ENCODE measurements at regions not wholly inside any gene's neighbourhood (a gene's known extent, or its start where the extent isn't known, plus 50 kb on each side); places are given as distances from the start of the nearest gene placed in this dataset.
"Not testable (repeated sequence)": the region's sequence is repeated elsewhere in the genome, so short reads cannot be mapped to it uniquely, and the experiment has no call there.

DNA sequence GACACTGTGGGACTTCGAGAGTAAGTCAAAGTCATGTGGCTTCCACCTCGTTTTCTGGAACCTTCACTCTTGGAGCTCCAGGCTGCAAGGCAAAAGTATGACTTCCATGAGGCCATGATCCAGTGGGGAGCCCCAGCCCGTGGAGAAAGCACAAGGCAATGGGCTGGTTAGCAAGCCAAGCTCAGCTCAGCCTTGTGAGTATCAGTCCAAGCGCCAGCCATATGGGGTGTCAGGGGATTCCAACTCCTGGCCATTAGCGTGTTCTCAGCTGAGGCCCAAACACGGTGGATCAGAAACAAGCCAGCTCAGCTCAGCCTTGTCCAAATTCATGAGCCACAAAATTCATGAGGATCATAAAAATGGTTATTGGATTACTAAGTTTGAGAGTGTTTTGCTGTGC lies 261.0 kb downstream of the RHOU start:
- DNase-seq = no peak

DNA sequence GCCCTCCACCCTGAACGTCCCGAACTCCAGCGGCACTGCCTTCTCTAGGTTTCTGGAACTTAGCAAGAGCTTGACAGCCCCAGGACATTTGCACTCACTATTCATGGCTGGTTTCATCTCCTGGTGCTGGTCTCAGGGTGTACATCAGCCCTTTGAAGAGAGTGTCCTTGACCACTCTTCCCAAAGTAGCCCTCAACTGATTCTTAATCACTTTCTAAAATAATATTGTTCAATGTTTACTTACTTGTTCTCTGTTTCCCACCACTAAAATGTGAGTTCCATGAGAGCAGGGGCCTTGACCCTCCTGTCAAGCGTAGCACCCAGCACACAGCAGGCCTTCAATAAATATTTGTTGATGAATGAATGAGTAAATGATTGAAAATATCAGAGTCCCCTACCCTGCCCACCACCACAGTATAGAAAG lies 262.5 kb downstream of the RHOU start:
- DNase-seq = no peak

DNA sequence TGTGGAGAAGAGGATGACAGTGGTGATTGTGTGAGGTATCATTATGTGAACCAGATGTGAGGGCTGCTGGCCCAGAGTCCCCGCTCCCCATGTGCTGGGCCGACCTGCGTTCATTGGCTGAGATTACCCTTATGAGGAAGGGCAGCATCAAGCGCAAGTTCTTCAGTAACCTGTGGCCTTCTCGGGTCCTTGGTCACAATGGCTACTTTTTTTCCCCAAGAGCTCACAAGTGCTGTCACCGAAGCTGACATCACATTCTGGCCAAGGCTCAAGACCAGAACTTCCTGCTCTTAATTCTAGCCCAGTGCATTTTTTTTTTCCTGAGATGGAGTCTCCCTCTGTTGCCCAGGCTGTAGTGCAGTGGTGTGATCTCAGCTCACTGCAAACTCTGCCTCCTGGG lies 262.9 kb downstream of the RHOU start:
- no peak for DNase-seq

DNA sequence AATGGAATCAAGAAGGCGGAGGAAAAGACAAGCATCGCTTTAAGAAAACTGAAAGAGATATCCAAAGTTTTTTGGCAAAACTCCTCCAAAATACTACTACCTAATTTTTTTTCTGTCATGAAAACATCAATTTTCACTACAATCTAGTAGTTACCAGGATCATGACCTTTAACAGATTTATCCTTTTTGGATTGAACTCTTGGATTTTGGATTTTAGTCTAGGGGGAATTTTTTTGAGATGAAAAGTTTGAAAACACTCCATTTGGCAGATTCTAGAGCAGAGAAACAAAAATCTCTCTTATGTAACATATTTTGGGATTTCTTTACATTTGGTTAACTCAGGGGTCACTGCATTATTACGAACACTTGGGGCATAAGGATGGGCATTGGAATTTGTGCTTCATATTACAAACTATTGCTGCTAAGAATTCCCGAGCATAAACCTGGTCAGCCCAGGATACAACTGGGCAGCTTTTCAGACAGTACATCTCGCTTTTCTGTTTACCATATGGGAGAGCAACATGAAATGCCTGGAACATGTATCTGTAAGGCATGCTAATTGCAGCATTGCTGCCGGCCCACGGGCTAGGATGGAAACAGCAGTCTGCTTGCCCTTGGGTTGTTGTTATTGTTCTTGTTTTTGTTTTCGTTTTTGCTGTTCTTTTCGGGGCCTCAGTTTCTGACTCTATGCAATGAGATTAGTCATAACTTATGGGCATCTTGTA lies 264.3 kb downstream of the RHOU start:
- no peak for DNase-seq

DNA sequence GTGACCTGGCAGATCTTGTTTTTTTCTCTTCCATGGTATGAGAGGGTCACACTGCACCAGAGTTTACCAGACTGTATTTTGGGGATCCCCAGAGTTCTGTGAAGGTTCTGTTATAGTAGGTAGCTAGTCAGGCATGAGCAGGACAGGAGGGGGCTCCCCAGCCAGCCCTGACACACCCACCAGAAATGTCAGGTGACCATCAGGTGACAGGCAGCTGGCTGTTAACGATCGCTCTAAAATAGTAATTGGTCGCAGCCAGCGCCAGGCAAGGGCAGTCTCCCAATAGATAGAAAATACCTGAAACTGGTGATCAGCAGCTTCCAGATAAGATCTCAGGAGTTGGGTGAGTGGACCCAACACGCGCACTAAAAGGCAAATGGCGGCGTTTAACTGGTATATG lies 264.9 kb downstream of the RHOU start:
- no peak for DNase-seq

DNA sequence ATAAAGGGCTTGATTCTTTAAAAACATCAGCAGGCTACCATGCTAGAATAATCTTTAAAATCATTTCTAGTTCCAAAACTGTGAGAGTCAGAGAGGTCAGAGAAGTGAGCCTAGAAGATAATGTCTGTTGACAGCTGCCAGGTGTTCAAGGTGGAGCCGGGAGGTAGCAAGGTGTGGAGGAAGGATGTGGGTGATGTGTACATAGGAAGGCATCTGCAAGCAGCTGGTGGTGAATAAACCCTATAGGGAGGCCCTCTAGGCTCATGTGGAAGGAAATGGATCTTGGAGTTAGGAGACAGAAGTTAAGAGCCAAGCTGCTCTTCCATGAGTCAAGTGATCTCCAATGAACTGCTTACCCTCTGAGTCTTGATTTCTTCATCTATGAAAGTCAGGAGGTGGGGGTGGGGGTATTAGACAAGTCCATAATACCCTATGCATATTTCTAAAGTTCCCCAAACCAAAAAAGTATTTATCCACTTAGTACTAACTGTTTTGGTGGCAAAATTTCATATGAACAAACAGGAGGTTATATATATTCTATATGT lies 266.3 kb downstream of the RHOU start:
- DNase-seq = no peak

DNA sequence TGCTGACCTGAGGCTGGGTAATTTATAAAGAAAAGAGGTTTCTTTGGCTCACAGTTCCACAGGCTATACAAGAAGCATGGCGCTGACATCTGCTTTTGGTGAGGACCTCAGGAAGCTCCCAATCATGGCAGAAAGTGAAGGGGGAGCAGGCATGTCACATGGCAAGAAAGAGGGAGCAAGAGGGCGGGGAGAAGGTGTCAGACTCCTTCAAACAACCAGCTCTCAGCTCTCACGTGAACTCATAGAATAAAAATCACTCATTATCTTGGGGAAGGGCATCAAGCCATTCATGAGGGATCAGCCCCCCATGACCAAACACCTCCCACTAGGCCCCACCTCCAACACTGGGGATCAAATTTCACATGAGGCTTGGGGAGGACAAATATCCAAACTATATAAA lies 266.8 kb downstream of the RHOU start:
- no peak for DNase-seq

DNA sequence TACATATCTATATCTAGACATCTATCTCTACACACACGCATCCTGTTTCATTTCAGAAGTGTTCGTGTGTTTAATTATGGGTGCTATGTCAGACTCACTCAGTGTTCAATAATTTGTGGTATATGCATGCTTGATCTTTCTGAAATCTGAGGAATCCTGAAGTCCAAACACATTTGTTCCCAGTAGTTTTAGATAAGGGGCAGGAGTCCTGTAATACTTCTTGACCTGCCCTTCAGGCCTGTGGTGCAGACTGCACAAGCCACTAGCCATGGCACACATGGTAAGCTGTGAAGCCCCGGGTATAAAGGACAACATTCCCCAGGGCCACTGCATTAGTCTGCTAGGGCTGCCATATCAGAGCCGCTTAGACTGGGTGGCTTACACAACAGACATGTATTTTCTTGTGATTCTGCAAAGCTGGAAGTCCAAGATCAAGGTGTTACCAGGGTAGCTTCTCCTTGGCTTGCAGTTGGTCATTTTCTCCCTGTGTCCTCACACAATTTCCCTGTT lies 267.2 kb downstream of the RHOU start:
- DNase-seq = no peak

DNA sequence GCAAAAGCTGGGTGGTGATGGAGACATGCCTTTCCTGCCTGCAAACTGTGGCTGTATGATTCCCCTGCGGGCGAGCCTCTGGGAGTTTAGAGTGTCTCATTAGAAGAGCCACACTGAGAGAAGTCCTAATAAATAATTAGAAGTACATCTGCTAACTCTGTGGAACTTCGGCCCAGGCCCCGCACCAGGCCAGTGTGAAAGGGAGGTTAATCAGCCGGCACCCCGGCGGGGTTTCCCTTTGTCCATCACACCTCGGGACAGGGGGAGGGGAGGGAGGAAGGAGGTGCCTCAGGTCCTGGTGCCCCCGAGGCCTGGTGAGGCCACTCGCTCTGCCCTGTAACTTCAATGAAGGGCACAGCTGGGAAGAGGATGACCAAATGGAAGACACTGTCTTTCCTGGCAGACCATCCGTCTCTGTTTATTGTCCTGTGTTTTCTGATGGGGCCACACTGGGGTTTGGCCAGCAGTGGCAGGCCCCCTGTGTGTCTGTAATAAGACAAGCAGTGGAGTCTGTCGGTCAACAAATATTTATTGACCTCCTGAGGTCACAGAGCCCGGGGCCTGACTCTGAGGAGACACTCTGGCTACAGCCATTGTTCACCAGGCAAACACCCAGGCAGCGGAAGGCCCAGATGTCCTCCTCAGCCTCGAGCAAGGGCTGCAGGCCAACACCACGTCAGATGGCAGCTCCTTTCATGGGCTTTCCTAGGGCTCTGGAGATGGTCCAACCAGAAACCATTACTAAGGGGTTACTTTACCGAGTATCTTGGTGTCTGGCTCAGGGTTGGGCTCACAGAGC lies 267.5 kb upstream of the RAB4A start:
- no peak for DNase-seq

DNA sequence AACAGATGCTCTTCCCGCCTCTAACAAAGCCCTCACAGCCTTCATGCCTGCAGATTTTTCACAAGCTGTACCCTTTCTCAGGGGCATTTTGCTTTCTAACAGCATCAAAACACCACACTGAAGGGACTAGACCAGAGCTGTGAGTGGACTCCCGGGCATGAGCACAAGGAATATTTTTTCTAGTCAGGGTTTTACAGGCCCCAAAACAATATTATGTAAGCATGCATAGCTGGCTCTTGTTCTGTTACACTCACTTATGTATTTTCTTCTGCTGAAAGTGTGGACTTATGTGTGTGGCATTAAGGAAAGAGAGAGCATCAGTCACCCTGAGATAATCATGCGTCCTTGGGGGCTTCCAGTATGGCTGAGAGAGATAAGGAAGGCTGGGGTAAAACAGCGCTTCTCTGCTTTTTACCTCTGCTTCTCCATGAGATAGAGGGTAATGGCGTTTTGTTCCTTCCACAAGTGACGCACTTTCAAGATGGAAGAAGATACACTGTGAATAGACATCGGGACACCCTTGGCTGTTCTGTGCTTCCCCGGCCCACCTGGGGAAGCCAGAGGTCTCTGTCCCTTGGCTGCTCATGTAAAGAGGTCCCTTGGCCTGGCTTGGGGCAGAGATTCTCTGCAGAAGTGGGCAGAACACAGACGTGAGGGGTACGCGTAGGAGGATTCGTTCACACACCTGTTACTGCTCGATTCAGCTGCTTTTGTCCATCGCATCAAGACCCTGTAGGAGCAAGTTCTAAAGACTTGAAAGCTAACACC lies 266.7 kb upstream of the RAB4A start:
- no peak for DNase-seq

DNA sequence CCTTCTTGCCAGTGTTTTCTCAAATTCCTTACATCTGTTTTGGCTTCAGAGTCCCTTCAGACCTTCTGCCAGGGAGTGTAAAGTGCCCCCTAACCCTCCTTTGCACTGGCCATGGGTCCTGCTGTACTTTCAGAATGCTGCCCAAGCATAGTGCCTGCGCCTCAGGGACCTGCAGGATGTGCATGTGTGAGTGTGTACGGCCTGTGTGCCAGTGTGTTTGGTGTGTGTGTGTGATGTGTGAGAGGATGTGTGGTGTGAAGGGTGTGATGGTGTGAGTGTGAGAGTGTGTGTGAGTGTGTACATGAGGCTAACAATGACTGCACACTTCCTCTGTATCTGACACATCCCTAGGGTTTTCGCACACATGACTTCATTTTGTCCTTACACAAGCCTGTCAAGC lies 265.8 kb upstream of the RAB4A start:
- DNase-seq = no peak

DNA sequence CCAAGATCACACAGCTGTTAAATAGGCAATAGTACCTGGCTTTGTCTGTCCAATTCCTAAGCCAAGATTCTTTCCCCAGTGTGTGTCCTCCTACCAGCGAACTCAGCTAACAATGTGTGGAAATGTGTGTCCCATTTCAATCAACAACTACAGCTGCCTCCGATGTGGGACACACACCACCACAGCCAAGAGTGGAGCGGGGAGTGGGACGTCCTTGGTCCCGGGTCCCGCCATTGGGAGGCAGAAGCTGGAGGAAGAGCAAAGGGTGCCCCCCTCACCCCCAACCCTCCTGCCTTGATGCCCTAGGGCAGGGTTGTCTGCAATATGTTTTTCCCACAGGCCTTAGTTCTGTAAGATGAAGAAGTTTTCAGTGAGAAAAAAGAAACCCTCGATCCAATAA lies 265.4 kb upstream of the RAB4A start:
- no peak for DNase-seq

DNA sequence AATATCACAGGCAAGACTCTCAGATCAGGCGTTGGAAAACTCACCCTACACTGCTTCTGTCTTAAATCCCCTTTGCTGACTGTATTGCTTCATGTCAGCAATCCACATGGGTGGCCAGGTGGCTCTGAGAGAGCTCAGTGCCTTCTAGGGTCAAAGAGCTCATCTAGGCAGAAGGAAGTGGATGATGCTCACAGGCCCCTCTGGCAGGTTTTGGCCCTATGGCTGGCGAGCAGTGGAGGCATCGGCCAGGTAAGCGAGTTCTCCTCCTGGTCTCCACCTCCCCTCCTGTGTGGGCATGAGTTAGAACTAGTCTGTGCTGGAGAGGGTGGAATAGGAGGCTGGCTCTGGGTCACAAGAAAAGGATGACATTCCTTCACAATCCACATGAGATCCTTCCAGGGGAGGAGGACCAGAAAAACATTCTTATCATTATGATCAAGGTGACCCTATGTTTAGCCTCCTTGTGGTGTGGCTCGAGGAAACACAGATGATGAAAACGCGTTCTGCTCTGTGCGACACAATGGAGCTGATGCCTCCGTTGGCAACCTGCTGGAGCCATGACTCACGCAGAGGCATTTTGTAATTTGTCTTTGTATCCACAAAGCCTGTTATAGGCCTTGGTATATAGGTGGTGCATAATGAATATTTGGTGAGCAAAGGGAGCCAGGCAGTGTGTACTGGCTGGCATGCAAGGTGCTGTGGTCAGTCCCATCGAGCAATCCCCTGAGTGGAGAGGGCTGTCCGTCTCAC lies 264.6 kb upstream of the RAB4A start:
- DNase-seq = no peak

DNA sequence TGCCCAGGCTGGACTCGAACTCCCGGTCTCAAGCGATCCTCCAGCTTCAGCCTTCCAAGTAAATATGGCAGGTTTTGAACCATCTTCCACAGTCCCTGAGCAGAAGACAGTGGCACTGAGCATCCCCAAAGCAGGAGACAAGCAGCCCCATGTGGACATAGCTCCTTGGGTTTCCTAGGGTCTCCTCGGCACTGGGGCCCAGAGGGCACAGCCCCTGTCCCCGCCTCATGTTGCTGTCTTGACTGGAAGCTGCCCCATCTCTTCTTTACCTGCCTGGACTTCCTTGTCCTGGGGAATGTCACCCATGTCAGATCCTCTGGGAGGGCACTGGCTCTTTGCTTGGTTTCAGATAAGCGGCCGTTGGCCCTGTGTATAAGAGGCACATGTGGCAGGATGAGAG lies 263.7 kb upstream of the RAB4A start:
- peak in 1 of 2 experiments; percentile 2 for DNase-seq

DNA sequence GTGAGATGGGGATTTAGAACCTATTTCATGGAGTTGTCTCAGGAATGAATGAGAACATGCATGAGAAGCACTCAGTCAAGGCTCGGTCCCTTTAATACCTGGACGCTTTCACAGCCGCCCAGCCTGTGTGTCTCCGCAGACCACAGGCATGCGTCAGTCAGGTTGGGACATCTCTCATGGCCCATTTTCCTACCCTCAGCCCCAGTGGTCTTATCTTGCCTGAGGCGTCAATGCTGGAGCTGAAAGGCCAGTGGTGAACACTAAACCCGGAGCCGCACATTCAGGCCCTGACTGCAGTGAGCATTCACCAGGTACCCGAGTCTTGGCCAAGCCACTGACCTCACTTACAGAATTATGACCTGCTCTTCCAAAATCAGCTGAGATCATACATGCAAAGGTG lies 263.2 kb upstream of the RAB4A start:
- DNase-seq = no peak

DNA sequence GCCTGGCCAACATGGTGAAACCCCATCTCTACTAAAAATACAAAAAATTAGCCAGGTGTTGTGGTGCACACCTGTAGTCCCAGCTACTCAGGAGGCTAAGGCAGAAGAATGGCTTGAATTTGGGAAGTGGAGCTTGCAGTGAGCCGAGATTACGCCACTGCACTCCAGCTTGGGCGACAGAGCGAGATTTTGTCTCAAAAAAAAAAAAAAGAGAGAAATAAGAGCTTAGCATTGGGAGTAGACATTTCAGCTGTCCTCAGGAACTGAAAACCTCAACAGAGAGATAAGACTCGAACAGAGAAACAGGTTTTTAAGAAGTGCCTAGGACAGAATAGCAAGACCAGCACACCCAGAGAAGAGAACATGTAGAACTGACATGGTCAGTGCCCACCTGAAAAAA lies 262.6 kb upstream of the RAB4A start:
- not testable (repeated sequence) for DNase-seq

DNA sequence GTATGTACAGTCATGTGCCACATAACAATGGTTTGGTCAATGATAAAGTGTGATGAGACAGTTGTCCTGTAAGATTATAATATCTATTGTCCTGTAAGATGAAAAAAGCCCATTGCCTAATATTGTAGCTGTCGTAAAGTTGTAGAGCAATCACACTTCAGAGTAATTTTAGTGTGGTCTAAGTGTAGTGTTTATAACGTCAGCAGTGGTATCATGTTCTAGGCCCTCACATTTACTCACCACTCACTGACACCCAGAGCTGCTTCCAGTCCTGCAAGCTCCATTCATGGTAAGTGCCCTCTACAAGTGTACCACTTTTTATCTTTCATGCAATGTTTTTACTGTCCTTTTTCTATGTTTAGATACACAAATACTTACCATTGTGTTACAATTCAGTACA lies 259.9 kb upstream of the RAB4A start:
- DNase-seq = no peak

DNA sequence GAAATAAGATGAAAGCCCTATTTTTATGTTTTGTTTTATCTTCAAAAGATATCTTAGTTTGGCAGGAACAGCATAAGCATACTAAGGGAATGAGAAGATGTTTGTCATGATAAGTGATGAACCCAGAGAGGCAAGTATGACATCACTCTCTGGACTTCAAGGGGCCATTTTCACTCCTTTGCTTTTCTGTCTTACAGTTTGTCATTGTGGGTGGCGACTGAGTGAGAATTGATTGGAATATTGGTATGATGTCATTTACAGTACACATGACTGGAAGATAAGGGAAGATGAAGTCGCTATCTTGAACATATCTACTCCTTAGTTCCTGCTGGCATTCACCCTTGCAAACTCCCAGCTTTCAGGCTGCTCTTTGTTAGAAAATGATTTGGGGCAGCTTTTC lies 258.1 kb upstream of the RAB4A start:
- DNase-seq = no peak

DNA sequence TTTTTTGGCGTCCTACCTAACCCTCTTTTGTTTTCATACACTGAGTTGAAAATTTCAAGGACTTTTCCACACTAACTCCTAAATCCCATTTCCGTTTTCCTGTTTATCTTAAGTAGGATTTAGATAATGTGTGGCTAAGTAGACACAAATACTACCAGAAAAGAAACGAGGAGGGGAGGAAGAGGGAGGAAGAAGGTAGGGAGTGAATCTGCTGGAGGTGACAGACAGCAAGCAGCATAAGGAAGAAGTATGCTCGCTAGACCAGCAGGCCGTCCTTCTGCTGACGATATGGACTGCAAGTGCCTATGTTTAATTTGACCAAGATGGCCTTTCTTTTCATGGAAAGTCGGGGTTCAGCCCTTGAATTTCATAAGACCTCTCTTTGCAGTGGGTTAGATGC lies 256.9 kb upstream of the RAB4A start:
- no peak for DNase-seq

DNA sequence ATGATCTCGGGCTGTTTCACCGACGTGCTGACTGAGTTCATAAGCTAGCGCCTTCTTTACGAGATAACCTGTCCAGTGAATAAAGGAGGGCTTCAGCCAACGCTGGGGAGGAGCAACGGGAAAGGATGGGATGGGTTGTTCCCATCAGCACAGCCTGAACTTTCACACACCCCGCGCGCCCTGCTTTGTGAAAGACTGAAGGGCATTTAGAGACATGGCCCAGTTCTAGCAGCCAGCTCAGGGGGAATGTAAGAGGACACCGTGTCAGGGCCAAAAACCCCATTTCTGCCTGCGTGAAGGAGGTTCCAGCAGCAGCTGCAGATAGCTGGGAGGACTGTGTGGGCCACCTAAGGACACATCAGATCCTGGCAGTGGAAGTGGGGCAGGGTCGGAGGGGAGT lies 255.1 kb upstream of the RAB4A start:
- DNase-seq = no peak

DNA sequence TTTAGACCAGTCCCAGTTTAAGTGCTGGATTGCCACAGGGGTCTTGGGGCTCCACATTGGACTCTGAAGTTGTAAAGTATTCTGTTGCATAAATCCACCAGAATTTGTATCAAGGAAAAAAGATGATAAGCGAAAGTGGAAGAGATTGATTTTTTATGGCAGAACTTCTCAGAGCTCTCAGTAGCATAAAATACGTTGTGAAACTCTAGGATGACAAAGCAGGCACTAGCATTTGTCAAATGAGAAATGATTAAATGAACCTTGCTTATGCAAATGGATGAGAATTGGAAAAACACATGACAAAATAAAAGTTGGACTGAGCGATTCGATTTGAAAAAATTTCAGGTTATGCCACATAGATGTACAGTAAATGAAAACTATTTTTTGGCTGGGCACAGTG lies 253.8 kb upstream of the RAB4A start:
- no peak for DNase-seq

DNA sequence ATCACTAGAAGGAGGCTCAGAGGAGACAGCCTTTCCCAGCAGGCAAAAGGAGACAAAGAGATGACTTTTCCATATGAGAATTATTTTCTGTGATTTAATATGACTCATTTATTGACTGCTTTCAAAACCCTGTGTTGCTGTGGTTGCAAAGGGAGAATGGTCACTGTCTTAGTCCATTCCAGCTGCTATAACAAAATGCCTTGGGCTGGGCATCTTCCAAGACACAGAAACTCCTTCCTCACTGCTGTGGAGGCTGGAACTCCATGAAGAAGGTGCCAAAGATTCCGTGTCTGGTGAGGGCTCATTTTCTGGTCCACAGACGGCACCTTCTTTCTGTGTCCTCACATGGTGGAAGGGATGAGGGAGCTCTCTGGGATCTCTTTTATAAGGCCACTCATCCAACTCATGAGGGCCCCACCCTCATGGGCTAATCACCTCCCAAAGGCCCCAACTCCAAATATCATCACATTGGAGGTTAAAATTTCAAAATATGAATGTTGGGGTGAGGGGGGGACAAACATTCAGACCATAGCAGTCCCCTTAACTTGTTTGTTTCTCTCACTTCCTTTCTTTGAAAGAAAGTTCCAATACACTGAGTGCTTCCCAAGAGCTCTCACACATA lies 252.1 kb upstream of the RAB4A start:
- peak in 1 of 2 experiments; percentile 1 for DNase-seq

Measured in activated T-cell treated with anti-CD3 and anti-CD28 coated beads, Interleukin-2, amount 50 U/mL, for 48 hours (primary cell).